ENCODE measurements at regions not wholly inside any gene's neighbourhood (a gene's known extent, or its start where the extent isn't known, plus 50 kb on each side); places are given as distances from the start of the nearest gene placed in this dataset.

GRCh38 chr3:189569473-189569872 is 61.7 kb upstream of the TP63 start:
- no peaks in the 10 kb centered on the region for H3K36me3 Mint-ChIP-seq (ENCODE audit: low read depth)
- H3K4me3 Mint-ChIP-seq, result no peak overlapping the region
- no peaks in the 10 kb centered on the region for H3K9me3 Mint-ChIP-seq
- no peak overlapping the region for H3K27ac Mint-ChIP-seq
- H3K27me3 Mint-ChIP-seq, result peaks cover 3% of the 10 kb centered on the region
- peaks cover 20% of the 10 kb centered on the region for H3K4me1 Mint-ChIP-seq
- no peak for ATAC-seq (replicated peaks)

GRCh38 chr3:189570916-189571315 is 60.3 kb upstream of the TP63 start:
- Mint-ChIP-seq H3K27ac (peak overlapping the region; percentile 34), H3K9me3 (peaks cover 6% of the 10 kb centered on the region), H3K36me3 (ENCODE audit: low read depth) (no peaks in the 10 kb centered on the region), H3K27me3 (peaks cover 3% of the 10 kb centered on the region), H3K4me3 (no peak overlapping the region), H3K4me1 (peaks cover 19% of the 10 kb centered on the region)
- ATAC-seq (replicated peaks), result peak; percentile 56

- Mint-ChIP-seq H3K27ac (no peak overlapping the region), H3K4me1 (peaks cover 19% of the 10 kb centered on the region), H3K36me3 (ENCODE audit: low read depth) (no peaks in the 10 kb centered on the region), H3K27me3 (no peaks in the 10 kb centered on the region), H3K4me3 (no peak overlapping the region), H3K9me3 (peaks cover 6% of the 10 kb centered on the region)
- ATAC-seq (replicated peaks), result peak; percentile 86
Measured at GRCh38 chr3:189572249-189572648, 58.9 kb upstream of the TP63 start.

- peaks cover 10% of the 10 kb centered on the region for H3K9me3 Mint-ChIP-seq
- H3K27ac Mint-ChIP-seq, result no peak overlapping the region
- H3K27me3 Mint-ChIP-seq, result no peaks in the 10 kb centered on the region
- H3K36me3 Mint-ChIP-seq (ENCODE audit: low read depth), result no peaks in the 10 kb centered on the region
- H3K4me1 Mint-ChIP-seq, result peaks cover 18% of the 10 kb centered on the region
- peak; percentile 52 for ATAC-seq (replicated peaks)
- H3K4me3 Mint-ChIP-seq, result no peak overlapping the region
Measured at GRCh38 chr3:189573004-189573403, 58.2 kb upstream of the TP63 start.

GRCh38 chr3:189576486-189576885 is 54.7 kb upstream of the TP63 start:
- Mint-ChIP-seq H3K9me3 (peaks cover 11% of the 10 kb centered on the region), H3K27ac (no peak overlapping the region)
- no peak for ATAC-seq (replicated peaks)

GRCh38 chr3:189577050-189577951 is 53.9 kb upstream of the TP63 start:
- H3K36me3 Mint-ChIP-seq (ENCODE audit: low read depth), result no peaks in the 10 kb centered on the region

More at GRCh38 chr3:189576486-189576885, 54.7 kb upstream of the TP63 start:
- H3K27me3 Mint-ChIP-seq, result no peaks in the 10 kb centered on the region
- peaks cover 9% of the 10 kb centered on the region for H3K4me1 Mint-ChIP-seq
- no peaks in the 10 kb centered on the region for H3K36me3 Mint-ChIP-seq (ENCODE audit: low read depth)
- no peak overlapping the region for H3K4me3 Mint-ChIP-seq

GRCh38 chr3:189580190-189580589 is 51.0 kb upstream of the TP63 start:
- no peak for ATAC-seq (replicated peaks)
- H3K36me3 Mint-ChIP-seq (ENCODE audit: low read depth), result no peaks in the 10 kb centered on the region
- no peak overlapping the region for H3K27ac Mint-ChIP-seq

More at GRCh38 chr3:189577050-189577951, 53.9 kb upstream of the TP63 start:
- Mint-ChIP-seq H3K27ac (peak overlapping the region; percentile 42), H3K4me1 (peaks cover 7% of the 10 kb centered on the region), H3K4me3 (no peak overlapping the region), H3K9me3 (peaks cover 11% of the 10 kb centered on the region), H3K27me3 (no peaks in the 10 kb centered on the region)
- ATAC-seq (replicated peaks), result peak; percentile 14

More at GRCh38 chr3:189580190-189580589, 51.0 kb upstream of the TP63 start:
- H3K4me1 Mint-ChIP-seq, result no peaks in the 10 kb centered on the region
- H3K4me3 Mint-ChIP-seq, result no peak overlapping the region
- no peaks in the 10 kb centered on the region for H3K27me3 Mint-ChIP-seq
- peaks cover 11% of the 10 kb centered on the region for H3K9me3 Mint-ChIP-seq
